WTC11 (cell line): ENCODE measurements at regions not wholly inside any gene's neighbourhood (a gene's known extent, or its start where the extent isn't known, plus 50 kb on each side); places are given as distances from the start of the nearest gene placed in this dataset.
"Not testable (repeated sequence)": the region's sequence is repeated elsewhere in the genome, so short reads cannot be mapped to it uniquely, and the experiment has no call there.

Experiments used
- ATAC-seq: fragments of 200-7000 bp; cut with Tn5 transposase; 2 replicates; pipeline ENCODE4 v1.10.0; 2021; ENCODE audit warnings: mild to moderate bottlenecking, moderate library complexity
- CTCF ChIA-PET: fragments of 300-600 bp; sonication (Branson Sonifier 250); formaldehyde crosslinking; loops from one replicate; lab custom pipeline; 2021; ENCODE audit warnings: antibody characterized with exemption; lab: Charles Lee
- POLR2A ChIA-PET: fragments of 350-600 bp; sonication (Branson Sonifier 250); formaldehyde crosslinking; loops from one replicate; lab custom pipeline; 2021; ENCODE audit warnings: antibody characterized with exemption; lab: Charles Lee
- DNase-seq: peaks from one replicate; pipeline ENCODE4 v3.0.0; 2021; ENCODE audit warnings: low spot score
- H3K27ac Mint-ChIP-seq: 2 replicates; pipeline ENCODE4 v1.8.0; 2021; ENCODE audit warnings: mixed read lengths
- H3K27me3 Mint-ChIP-seq: 2 replicates; pipeline ENCODE4 v1.8.0; 2021; ENCODE audit warnings: low read depth, mild to moderate bottlenecking, moderate library complexity, mixed read lengths
- H3K36me3 Mint-ChIP-seq: 2 replicates; pipeline ENCODE4 v1.8.0; 2021; ENCODE audit warnings: mixed read lengths
- H3K4me1 Mint-ChIP-seq: 2 replicates; pipeline ENCODE4 v1.8.0; 2022; ENCODE audit warnings: mixed read lengths
- H3K4me3 Mint-ChIP-seq: 2 replicates; pipeline ENCODE4 v1.8.0; 2021; ENCODE audit warnings: mild to moderate bottlenecking, moderate library complexity, mixed read lengths
- H3K9me3 Mint-ChIP-seq: 2 replicates; pipeline ENCODE4 v1.8.0; 2021; ENCODE audit warnings: mixed read lengths
- CDX4 ChIP-seq: fragments of 250-450 bp; sonication (Bioruptor Pico); IDR thresholded peaks from 2 replicates; pipeline ENCODE4 v1.9.0; 2021; ENCODE audit warnings: moderate library complexity, mild to moderate bottlenecking, inconsistent platforms, borderline replicate concordance
- ELF4 ChIP-seq: sonication (generic); formaldehyde crosslinking; IDR thresholded peaks from 2 replicates; pipeline ENCODE4 v1.8.1; 2022; ENCODE audit warnings: low read depth, mild to moderate bottlenecking, moderate library complexity, missing genetic modification reagents
- FOXK1 ChIP-seq: sonication (generic); formaldehyde crosslinking; IDR thresholded peaks from 2 replicates; pipeline ENCODE4 v1.8.0; 2022; ENCODE audit warnings: mild to moderate bottlenecking, moderate library complexity, missing genetic modification reagents
- GTF2I ChIP-seq: fragments of 250-450 bp; sonication (Bioruptor Pico); conservative IDR thresholded peaks from 2 replicates; pipeline ENCODE4 v1.4.0; 2021; ENCODE audit warnings: mild to moderate bottlenecking
- IRF2 ChIP-seq: sonication (generic); formaldehyde crosslinking; IDR thresholded peaks from 2 replicates; pipeline ENCODE4 v1.8.0; 2022; ENCODE audit warnings: low read depth, missing genetic modification reagents, borderline replicate concordance
- JUN ChIP-seq: sonication (generic); formaldehyde crosslinking; IDR thresholded peaks from 2 replicates; pipeline ENCODE4 v1.8.0; 2023; ENCODE audit warnings: mild to moderate bottlenecking, missing genetic modification reagents
- MAX ChIP-seq: sonication (generic); formaldehyde crosslinking; IDR thresholded peaks from 2 replicates; pipeline ENCODE4 v1.8.0; 2022; ENCODE audit warnings: mild to moderate bottlenecking, missing genetic modification reagents
- MYBL2 ChIP-seq: sonication (generic); formaldehyde crosslinking; IDR thresholded peaks from 2 replicates; pipeline ENCODE4 v1.8.1; 2023; ENCODE audit warnings: mild to moderate bottlenecking, moderate library complexity, missing genetic modification reagents
- NR2C2 ChIP-seq: sonication (generic); formaldehyde crosslinking; IDR thresholded peaks from 2 replicates; pipeline ENCODE4 v1.8.0; 2022; ENCODE audit warnings: mild to moderate bottlenecking, missing genetic modification reagents
- NR3C1 ChIP-seq: sonication (generic); formaldehyde crosslinking; conservative IDR thresholded peaks from 2 replicates; pipeline ENCODE4 v1.8.1; 2023; ENCODE audit warnings: low read depth, mild to moderate bottlenecking, missing genetic modification reagents
- OVOL2 ChIP-seq: fragments of 250-450 bp; sonication (Bioruptor Pico); IDR thresholded peaks from 2 replicates; pipeline ENCODE4 v1.9.0; 2021; ENCODE audit warnings: mild to moderate bottlenecking, borderline replicate concordance
- SP1 ChIP-seq: sonication (generic); formaldehyde crosslinking; conservative IDR thresholded peaks from 2 replicates; pipeline ENCODE4 v1.8.1; 2022; ENCODE audit warnings: missing genetic modification reagents
- TEAD1 ChIP-seq: sonication (generic); formaldehyde crosslinking; IDR thresholded peaks from 2 replicates; pipeline ENCODE4 v1.8.0; 2022; ENCODE audit warnings: mild to moderate bottlenecking, missing genetic modification reagents
- USF2 ChIP-seq: sonication (generic); formaldehyde crosslinking; IDR thresholded peaks from 2 replicates; pipeline ENCODE4 v1.8.1; 2023; ENCODE audit warnings: mild to moderate bottlenecking, missing genetic modification reagents, moderate library complexity
- ZNF219 ChIP-seq: sonication (generic); formaldehyde crosslinking; IDR thresholded peaks from 2 replicates; pipeline ENCODE4 v1.8.0; 2023; ENCODE audit warnings: missing genetic modification reagents, mild to moderate bottlenecking, borderline replicate concordance
- ZNF263 ChIP-seq: sonication (generic); formaldehyde crosslinking; IDR thresholded peaks from 2 replicates; pipeline ENCODE4 v1.8.1; 2022; ENCODE audit warnings: low read depth, mild to moderate bottlenecking, moderate library complexity, missing genetic modification reagents
- ZNF317 ChIP-seq: sonication (generic); formaldehyde crosslinking; IDR thresholded peaks from 2 replicates; pipeline ENCODE4 v1.8.1; 2023; ENCODE audit warnings: low read depth, mild to moderate bottlenecking, moderate library complexity, missing genetic modification reagents, borderline replicate concordance
- TF ChIP-seq, protein P1 (sequence below): sonication (generic); formaldehyde crosslinking; IDR thresholded peaks from 2 replicates; pipeline ENCODE4 v1.8.0; 2023; ENCODE audit warnings: missing genetic modification reagents, mild to moderate bottlenecking, borderline replicate concordance
- TF ChIP-seq, protein P2 (sequence below): sonication (generic); formaldehyde crosslinking; IDR thresholded peaks from 2 replicates; pipeline ENCODE4 v1.8.0; 2023; ENCODE audit warnings: missing genetic modification reagents
- TF ChIP-seq, protein P3 (sequence below): fragments of 250-450 bp; sonication (Bioruptor Pico); IDR thresholded peaks from 2 replicates; pipeline ENCODE4 v2.1.2; 2022; ENCODE audit warnings: mild to moderate bottlenecking, moderate library complexity

DNA sequence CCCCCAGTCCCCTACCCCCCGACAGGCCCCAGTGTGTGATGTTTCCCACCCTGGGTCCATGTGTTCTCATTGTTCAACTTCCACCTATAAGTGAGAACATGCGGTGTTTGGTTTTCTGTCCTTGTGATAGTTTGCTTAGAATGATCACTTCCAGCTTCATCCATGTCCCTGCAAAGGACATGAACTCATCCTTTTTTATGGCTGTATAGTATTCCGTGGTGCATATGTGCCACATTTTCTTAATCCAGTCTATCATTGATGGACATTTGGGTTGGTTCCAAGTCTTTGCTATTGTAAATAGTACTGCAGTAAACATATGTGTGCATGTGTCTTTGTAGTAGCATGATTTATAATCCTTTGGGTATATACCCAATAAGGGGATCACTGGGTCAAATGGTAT lies 208.2 kb upstream of the NEBL start:
- H3K27me3 Mint-ChIP-seq, DNase-seq, H3K4me3 Mint-ChIP-seq, H3K27ac Mint-ChIP-seq, POLR2A ChIA-PET, H3K36me3 Mint-ChIP-seq, ATAC-seq, CTCF ChIA-PET, H3K4me1 Mint-ChIP-seq: not testable (repeated sequence)
- peaks cover 13% of the 10 kb centered on the region for H3K9me3 Mint-ChIP-seq

DNA sequence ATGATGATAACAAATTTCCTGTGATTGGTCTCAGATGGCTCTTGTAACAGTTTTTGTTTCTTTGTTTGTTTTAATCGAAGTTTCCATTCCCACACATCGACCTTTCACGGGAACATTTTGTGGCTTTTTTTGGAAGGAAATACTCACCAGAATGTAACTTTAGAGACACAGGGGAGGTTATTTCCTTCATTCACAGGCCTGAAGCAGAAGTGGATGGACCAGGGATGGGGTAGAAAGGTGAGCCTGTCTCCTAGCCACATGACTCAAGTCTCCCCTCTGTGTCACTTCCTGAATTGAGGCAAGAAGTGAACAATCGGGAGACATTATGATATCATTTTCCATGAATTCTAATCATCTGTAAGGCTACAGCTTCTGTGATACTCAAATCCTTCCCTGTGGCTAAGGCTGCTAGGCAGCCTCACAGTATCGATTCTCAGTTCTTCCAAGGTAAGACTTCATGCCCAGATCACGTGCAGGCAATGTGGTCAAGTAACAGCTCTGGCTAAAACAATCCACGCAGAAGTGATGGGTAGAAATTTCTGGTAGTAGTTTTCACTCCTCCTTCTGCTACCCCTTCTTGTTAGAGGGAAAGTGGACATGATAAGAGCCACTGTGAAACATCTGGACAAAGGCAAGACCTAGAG lies 203.9 kb upstream of the NEBL start:
- Mint-ChIP-seq H3K36me3 (no peaks in the 10 kb centered on the region), H3K9me3 (peaks cover 6% of the 10 kb centered on the region), H3K27me3 (no peaks in the 10 kb centered on the region), H3K4me3 (no peak overlapping the region), H3K4me1 (0 out of 2 replicates have a peak, but pooled peaks cover 5% of the 10 kb centered on the region), H3K27ac (no peak overlapping the region)
- TF ChIP-seq SP1 (CRISPR knock-in tag) (no peak), CDX4 (CRISPR knock-in tag) (no peak), JUN (CRISPR knock-in tag) (no peak), MAX (no peak), NR2C2 (no peak), USF2 (CRISPR knock-in tag) (no peak), GTF2I (CRISPR knock-in tag) (no peak), MYBL2 (CRISPR knock-in tag) (no peak), ZNF263 (CRISPR knock-in tag) (no peak), TEAD1 (CRISPR knock-in tag) (no peak), FOXK1 (no peak), ZNF219 (CRISPR knock-in tag) (no peak), ZNF317 (no peak), NR3C1 (CRISPR knock-in tag) (no peak), ELF4 (CRISPR knock-in tag) (no peak), IRF2 (CRISPR knock-in tag) (no peak), OVOL2 (CRISPR knock-in tag) (no peak)
- TF ChIP-seq, protein P1, sequence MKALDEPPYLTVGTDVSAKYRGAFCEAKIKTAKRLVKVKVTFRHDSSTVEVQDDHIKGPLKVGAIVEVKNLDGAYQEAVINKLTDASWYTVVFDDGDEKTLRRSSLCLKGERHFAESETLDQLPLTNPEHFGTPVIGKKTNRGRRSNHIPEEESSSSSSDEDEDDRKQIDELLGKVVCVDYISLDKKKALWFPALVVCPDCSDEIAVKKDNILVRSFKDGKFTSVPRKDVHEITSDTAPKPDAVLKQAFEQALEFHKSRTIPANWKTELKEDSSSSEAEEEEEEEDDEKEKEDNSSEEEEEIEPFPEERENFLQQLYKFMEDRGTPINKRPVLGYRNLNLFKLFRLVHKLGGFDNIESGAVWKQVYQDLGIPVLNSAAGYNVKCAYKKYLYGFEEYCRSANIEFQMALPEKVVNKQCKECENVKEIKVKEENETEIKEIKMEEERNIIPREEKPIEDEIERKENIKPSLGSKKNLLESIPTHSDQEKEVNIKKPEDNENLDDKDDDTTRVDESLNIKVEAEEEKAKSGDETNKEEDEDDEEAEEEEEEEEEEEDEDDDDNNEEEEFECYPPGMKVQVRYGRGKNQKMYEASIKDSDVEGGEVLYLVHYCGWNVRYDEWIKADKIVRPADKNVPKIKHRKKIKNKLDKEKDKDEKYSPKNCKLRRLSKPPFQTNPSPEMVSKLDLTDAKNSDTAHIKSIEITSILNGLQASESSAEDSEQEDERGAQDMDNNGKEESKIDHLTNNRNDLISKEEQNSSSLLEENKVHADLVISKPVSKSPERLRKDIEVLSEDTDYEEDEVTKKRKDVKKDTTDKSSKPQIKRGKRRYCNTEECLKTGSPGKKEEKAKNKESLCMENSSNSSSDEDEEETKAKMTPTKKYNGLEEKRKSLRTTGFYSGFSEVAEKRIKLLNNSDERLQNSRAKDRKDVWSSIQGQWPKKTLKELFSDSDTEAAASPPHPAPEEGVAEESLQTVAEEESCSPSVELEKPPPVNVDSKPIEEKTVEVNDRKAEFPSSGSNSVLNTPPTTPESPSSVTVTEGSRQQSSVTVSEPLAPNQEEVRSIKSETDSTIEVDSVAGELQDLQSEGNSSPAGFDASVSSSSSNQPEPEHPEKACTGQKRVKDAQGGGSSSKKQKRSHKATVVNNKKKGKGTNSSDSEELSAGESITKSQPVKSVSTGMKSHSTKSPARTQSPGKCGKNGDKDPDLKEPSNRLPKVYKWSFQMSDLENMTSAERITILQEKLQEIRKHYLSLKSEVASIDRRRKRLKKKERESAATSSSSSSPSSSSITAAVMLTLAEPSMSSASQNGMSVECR (CRISPR knock-in tag), result no peak
- TF ChIP-seq, protein P2, sequence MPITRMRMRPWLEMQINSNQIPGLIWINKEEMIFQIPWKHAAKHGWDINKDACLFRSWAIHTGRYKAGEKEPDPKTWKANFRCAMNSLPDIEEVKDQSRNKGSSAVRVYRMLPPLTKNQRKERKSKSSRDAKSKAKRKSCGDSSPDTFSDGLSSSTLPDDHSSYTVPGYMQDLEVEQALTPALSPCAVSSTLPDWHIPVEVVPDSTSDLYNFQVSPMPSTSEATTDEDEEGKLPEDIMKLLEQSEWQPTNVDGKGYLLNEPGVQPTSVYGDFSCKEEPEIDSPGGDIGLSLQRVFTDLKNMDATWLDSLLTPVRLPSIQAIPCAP (CRISPR knock-in tag), result no peak
- TF ChIP-seq, protein P3, sequence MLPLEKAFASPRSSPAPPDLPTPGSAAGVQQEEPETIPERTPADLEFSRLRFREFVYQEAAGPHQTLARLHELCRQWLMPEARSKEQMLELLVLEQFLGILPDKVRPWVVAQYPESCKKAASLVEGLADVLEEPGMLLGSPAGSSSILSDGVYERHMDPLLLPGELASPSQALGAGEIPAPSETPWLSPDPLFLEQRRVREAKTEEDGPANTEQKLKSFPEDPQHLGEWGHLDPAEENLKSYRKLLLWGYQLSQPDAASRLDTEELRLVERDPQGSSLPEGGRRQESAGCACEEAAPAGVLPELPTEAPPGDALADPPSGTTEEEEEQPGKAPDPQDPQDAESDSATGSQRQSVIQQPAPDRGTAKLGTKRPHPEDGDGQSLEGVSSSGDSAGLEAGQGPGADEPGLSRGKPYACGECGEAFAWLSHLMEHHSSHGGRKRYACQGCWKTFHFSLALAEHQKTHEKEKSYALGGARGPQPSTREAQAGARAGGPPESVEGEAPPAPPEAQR (CRISPR knock-in tag), result no peak
- POLR2A ChIA-PET, result no interaction called here
- CTCF ChIA-PET, result no interaction called here
- no peak for DNase-seq
- ATAC-seq, result no peak
